ENCODE measurements at regions not wholly inside any gene's neighbourhood (a gene's known extent, or its start where the extent isn't known, plus 50 kb on each side); places are given as distances from the start of the nearest gene placed in this dataset.
"Not testable (repeated sequence)": the region's sequence is repeated elsewhere in the genome, so short reads cannot be mapped to it uniquely, and the experiment has no call there.

DNA sequence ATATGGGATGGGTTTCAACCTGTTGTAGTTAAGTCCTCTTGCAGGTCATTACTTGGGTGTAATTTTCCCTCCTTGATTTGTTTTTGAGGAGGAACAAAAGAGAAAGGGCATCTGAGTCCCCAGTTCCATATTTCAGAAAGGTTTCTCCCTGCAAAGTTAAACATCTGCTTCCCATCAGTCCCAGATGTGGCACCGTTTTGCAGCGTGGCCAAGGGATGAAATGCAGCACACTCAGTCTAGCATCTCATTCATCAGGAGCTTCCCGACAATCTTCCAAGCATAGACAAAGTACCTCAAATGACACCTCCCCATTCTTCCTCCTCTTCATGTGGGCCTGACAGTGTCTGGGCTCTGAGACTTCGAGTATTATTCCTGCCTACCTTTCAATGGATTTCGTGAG lies 363.7 kb upstream of the SOX9 start:
- Mint-ChIP-seq H3K36me3 (ENCODE audit: insufficient read depth) (no peaks in the 10 kb centered on the region), H3K9me3 (peaks cover 5% of the 10 kb centered on the region), H3K4me1 (no peaks in the 10 kb centered on the region), H3K27me3 (no peaks in the 10 kb centered on the region), H3K27ac (ENCODE audit: low read depth) (no peak overlapping the region), H3K4me3 (no peak overlapping the region)
- DNase-seq (ENCODE audit: low spot score in 2 of 2), result no peak
- ATAC-seq (replicated peaks; ENCODE audit: extremely low read depth, poor library complexity, severe bottlenecking), result no peak

DNA sequence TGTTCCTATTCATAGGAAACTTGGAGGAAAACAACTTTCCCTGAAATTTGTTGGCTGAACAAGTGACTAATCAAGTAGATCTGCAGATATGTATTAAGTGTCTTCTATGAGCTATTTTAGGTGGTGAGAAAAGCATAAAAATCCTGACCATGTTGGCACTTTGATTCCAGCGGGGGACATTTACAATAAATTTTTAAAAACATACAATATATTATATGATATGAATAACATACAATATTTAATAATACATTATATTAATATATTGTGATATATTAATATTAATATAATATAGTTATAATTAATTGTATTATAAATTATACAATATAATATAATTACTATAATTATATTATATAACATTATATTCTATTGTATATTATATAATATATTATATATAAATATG lies 362.9 kb upstream of the SOX9 start:
- ATAC-seq (replicated peaks; ENCODE audit: extremely low read depth, poor library complexity, severe bottlenecking) (no peak), DNase-seq (ENCODE audit: low spot score in 2 of 2) (no peak)
- no peak overlapping the region for H3K4me3 Mint-ChIP-seq
- H3K36me3 Mint-ChIP-seq (ENCODE audit: insufficient read depth), result no peaks in the 10 kb centered on the region
- H3K27ac Mint-ChIP-seq (ENCODE audit: low read depth), result no peak overlapping the region
- H3K27me3 Mint-ChIP-seq, result no peaks in the 10 kb centered on the region
- H3K9me3 Mint-ChIP-seq, result peaks cover 5% of the 10 kb centered on the region
- H3K4me1 Mint-ChIP-seq, result no peaks in the 10 kb centered on the region

DNA sequence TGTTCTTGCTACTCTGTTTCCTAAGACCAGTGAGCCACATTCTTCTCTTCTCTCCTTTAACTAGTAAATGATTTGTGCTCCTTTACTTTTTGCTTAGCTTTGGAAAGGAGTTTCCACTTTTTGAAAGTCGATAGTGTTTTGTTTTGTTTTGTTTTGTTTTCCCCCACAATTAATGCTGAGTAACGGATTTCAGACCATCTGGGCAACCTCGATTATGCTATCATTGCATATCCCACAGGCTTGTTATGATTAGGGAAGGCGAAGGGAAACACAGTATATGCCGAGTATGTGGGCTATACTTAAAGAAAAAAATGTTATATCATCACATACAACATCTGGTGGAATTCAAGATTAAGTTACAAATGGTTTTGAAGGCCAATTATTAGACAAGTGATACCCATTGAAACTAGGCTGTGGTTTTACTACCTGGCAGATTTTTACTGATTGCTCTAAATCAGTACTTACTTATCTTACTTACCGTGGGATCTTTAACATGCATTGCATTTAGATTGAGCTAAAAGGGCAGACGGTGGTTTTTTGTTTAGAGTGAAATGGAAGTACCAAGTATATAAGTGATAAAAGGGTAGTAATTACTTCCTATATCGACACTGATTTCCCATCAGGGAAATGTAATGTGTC lies 361.3 kb upstream of the SOX9 start:
- ATAC-seq (replicated peaks; ENCODE audit: extremely low read depth, poor library complexity, severe bottlenecking) (no peak), DNase-seq (ENCODE audit: low spot score in 2 of 2) (no peak)
- H3K4me3 Mint-ChIP-seq, result no peak overlapping the region
- no peaks in the 10 kb centered on the region for H3K36me3 Mint-ChIP-seq (ENCODE audit: insufficient read depth)
- H3K9me3 Mint-ChIP-seq, result peaks cover 5% of the 10 kb centered on the region
- no peaks in the 10 kb centered on the region for H3K27me3 Mint-ChIP-seq
- H3K27ac Mint-ChIP-seq (ENCODE audit: low read depth), result no peak overlapping the region
- no peaks in the 10 kb centered on the region for H3K4me1 Mint-ChIP-seq

DNA sequence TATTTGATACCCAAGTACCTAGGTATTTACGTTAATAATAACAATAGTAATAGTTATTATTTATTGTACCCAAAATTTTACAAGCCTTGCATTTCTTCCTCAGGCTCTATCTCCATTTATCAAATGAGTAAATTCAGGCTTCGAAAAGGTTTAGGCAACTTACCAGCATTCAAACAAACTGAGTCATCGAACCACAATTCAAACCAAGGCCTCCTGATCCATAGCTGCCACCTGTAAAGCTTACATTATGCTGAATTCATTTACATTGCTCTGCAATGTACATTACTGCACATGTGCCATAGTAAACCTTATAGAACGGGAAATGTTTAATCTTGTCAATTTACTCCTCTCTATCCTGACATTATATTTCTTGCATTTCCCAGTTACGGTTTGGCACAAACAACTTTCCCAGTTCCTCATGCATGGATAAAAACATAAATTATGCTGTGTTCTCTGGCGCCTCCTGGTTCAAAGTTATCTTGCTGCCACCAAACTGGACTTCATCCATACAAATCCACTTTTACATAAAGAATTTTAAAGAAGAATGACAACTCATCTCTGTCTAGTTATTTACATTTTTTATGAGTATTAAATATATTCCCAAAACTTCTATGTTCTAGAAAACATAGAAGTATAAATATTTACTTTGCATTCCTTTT lies 360.6 kb upstream of the SOX9 start:
- ATAC-seq (replicated peaks; ENCODE audit: extremely low read depth, poor library complexity, severe bottlenecking) (no peak), DNase-seq (ENCODE audit: low spot score in 2 of 2) (no peak)
- Mint-ChIP-seq H3K4me3 (no peak overlapping the region), H3K36me3 (ENCODE audit: insufficient read depth) (no peaks in the 10 kb centered on the region), H3K27me3 (no peaks in the 10 kb centered on the region), H3K4me1 (no peaks in the 10 kb centered on the region), H3K9me3 (peaks cover 5% of the 10 kb centered on the region), H3K27ac (ENCODE audit: low read depth) (no peak overlapping the region)

DNA sequence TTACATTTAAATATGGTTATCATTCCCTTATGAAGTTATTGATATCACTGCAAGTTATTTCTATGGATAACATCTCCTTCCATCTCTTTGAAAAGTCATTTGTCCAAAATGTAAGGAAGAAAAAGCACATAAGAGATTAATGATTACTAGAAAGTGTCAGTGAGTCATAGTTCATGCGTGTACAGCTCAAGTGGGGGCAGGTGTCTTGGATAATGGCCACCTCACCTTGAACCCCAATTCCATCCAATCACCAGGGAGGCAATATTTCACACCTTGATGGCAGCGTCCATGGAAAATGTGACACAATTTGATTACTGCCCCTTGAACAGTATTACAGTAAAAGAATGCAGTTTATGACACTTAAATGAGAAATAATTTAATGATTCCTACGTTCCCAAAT lies 358.3 kb upstream of the SOX9 start:
- no peak for ATAC-seq (replicated peaks; ENCODE audit: extremely low read depth, poor library complexity, severe bottlenecking)
- Mint-ChIP-seq H3K4me3 (no peak overlapping the region), H3K4me1 (no peaks in the 10 kb centered on the region)

DNA sequence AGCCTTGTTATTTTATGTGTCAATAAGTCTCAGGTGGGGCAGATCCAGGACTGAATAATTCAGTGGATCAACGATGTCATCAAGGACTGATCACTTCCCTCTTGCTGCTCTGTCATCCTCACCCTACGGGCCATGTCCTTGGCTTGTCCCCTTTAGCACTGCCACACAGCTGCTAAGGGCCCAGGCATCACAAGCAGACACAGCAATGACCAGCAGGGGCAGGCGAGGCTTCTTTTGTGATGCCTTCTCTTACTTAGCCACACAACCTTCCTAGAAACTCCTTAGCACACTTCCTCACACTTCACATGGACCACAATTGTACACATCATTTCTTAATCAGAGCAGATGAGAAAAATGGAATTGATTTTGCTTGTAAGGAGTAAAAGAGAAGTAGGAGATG lies 356.3 kb upstream of the SOX9 start:
- DNase-seq (ENCODE audit: low spot score in 2 of 2), result no peak
- no peaks in the 10 kb centered on the region for H3K36me3 Mint-ChIP-seq (ENCODE audit: insufficient read depth)
- no peak for ATAC-seq (replicated peaks; ENCODE audit: extremely low read depth, poor library complexity, severe bottlenecking)
- no peaks in the 10 kb centered on the region for H3K9me3 Mint-ChIP-seq
- H3K4me1 Mint-ChIP-seq, result no peaks in the 10 kb centered on the region
- H3K27ac Mint-ChIP-seq (ENCODE audit: low read depth), result no peak overlapping the region
- H3K4me3 Mint-ChIP-seq, result no peak overlapping the region
- no peaks in the 10 kb centered on the region for H3K27me3 Mint-ChIP-seq

More for the DNA sequence above, 358.3 kb upstream of the SOX9 start:
- no peaks in the 10 kb centered on the region for H3K36me3 Mint-ChIP-seq (ENCODE audit: insufficient read depth)
- no peak for DNase-seq (ENCODE audit: low spot score in 2 of 2)
- H3K27me3 Mint-ChIP-seq, result no peaks in the 10 kb centered on the region
- H3K9me3 Mint-ChIP-seq, result no peaks in the 10 kb centered on the region
- H3K27ac Mint-ChIP-seq (ENCODE audit: low read depth), result no peak overlapping the region

DNA sequence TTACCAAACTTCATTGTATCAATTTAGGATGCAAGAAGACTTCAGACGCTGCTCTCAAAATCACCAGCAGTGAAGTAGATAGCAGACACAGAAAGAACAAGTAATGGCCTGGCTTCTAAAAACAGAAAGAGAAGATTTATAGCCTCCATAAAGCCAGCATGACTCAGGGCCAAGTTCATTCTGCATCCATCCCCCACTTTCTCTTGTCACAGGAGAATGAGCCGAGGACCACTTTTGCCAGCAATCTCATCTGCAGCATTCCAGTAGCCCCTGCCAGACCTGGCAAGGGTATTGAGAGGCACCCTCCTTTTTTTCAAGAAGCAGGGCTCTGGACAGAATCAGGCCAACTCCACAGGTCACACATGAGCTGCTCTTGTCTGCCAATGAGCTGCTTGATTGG lies 355.4 kb upstream of the SOX9 start:
- H3K27ac Mint-ChIP-seq (ENCODE audit: low read depth), result no peak overlapping the region
- ATAC-seq (replicated peaks; ENCODE audit: extremely low read depth, poor library complexity, severe bottlenecking) (no peak), DNase-seq (ENCODE audit: low spot score in 2 of 2) (no peak)
- H3K4me1 Mint-ChIP-seq, result no peaks in the 10 kb centered on the region
- no peaks in the 10 kb centered on the region for H3K9me3 Mint-ChIP-seq
- no peaks in the 10 kb centered on the region for H3K27me3 Mint-ChIP-seq
- no peak overlapping the region for H3K4me3 Mint-ChIP-seq
- H3K36me3 Mint-ChIP-seq (ENCODE audit: insufficient read depth), result no peaks in the 10 kb centered on the region

DNA sequence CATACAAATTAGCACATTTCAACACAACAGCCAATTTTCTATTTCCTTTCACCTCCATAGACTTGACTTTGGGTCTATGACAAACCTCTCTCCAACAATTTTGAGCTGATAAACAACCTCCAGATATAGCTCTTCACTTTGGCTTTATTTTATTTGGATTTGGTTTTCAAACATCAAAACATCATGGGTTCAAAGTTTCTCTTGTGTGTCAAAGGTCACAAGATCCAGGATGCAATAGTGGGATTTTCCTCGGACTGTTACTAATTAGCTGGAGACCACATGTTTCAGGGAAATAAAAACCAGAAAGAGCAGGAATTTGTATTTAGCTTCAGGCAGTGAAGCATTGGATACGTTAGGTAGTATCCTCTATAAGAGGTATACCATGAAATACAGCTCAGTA lies 351.0 kb upstream of the SOX9 start:
- no peaks in the 10 kb centered on the region for H3K27me3 Mint-ChIP-seq
- no peaks in the 10 kb centered on the region for H3K4me1 Mint-ChIP-seq
- H3K9me3 Mint-ChIP-seq, result peaks cover 12% of the 10 kb centered on the region
- no peaks in the 10 kb centered on the region for H3K36me3 Mint-ChIP-seq (ENCODE audit: insufficient read depth)
- ATAC-seq (replicated peaks; ENCODE audit: extremely low read depth, poor library complexity, severe bottlenecking) (no peak), DNase-seq (ENCODE audit: low spot score in 2 of 2) (no peak)
- no peak overlapping the region for H3K27ac Mint-ChIP-seq (ENCODE audit: low read depth)
- no peak overlapping the region for H3K4me3 Mint-ChIP-seq

DNA sequence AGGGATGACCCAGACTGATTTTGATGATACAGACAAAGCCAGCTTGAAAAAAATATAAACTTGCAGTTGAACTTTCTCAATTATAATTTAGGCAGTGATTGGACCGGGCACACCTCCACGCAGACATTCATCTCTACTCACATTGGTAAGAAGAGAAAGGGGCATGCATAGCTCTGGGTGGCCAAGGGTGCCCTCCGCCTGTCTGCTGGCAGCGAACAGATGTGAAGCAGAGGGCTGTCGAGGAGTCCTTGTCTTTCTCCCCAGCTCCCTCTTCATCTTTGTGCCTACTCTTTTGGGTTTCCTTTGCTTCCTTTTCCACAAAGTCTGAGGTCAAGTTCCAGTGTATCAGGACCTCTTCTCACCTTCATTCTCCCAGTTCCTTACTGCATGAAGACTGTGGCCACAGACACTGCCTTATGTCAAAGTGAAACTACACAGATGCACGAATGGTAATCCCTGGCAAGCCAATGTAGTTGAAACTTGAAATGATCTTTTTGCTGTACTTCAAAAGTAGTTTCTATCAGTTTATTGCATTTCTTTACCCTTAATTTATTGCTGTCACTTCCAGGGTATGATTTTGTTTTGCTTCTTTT lies 343.7 kb upstream of the SOX9 start:
- DNase-seq (ENCODE audit: low spot score in 2 of 2) (no peak), ATAC-seq (replicated peaks; ENCODE audit: extremely low read depth, poor library complexity, severe bottlenecking) (no peak)
- Mint-ChIP-seq H3K9me3 (peaks cover 16% of the 10 kb centered on the region), H3K36me3 (ENCODE audit: insufficient read depth) (no peaks in the 10 kb centered on the region), H3K27ac (ENCODE audit: low read depth) (no peak overlapping the region), H3K4me3 (no peak overlapping the region), H3K27me3 (no peaks in the 10 kb centered on the region), H3K4me1 (no peaks in the 10 kb centered on the region)

DNA sequence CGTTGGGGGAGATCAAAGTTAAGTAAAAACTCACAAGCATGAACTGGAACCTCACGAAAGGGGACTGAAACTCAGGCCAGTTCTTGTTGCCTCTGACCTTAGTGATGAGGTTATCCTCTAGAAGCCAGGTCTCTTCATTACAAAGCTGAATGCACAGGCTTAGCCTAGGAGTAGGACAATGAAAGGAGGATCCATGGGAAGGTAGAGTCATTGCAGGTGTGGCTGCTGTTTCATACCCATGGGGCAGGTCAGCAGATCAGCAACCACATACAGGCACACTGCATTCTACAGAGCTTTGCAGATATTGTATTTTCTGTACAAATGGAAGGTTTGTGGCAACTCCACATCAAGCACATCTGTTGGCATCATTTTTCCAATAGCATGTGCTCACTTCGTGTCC lies 341.3 kb upstream of the SOX9 start:
- H3K36me3 Mint-ChIP-seq (ENCODE audit: insufficient read depth), result no peaks in the 10 kb centered on the region
- H3K27me3 Mint-ChIP-seq, result no peaks in the 10 kb centered on the region
- peaks cover 6% of the 10 kb centered on the region for H3K9me3 Mint-ChIP-seq
- ATAC-seq (replicated peaks; ENCODE audit: extremely low read depth, poor library complexity, severe bottlenecking), result no peak
- DNase-seq (ENCODE audit: low spot score in 2 of 2), result no peak
- no peaks in the 10 kb centered on the region for H3K4me1 Mint-ChIP-seq
- H3K4me3 Mint-ChIP-seq, result no peak overlapping the region
- no peak overlapping the region for H3K27ac Mint-ChIP-seq (ENCODE audit: low read depth)

DNA sequence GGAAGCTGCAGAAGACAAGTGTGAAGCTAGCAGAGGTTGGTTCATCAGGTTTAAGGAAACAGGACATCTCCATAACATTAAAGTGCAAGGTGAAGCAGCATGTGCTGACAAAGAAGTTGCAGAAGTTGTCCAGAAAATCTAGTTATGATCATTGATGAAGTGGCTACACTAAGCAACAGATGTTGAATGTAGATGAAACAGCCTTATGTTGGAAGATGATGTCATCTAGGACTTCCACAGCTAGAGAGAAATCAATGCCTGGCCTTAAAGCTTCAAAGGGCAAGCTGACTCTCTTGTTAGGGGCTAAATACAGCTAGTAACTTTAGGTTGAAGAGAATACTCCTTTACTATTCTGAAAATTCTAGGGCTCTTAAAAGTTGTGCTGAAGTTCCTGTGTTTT lies 340.2 kb upstream of the SOX9 start:
- ATAC-seq (replicated peaks; ENCODE audit: extremely low read depth, poor library complexity, severe bottlenecking) (no peak), DNase-seq (ENCODE audit: low spot score in 2 of 2) (no peak)
- peaks cover 13% of the 10 kb centered on the region for H3K9me3 Mint-ChIP-seq
- H3K27ac Mint-ChIP-seq (ENCODE audit: low read depth), result no peak overlapping the region
- H3K4me1 Mint-ChIP-seq, result no peaks in the 10 kb centered on the region
- no peaks in the 10 kb centered on the region for H3K27me3 Mint-ChIP-seq
- no peaks in the 10 kb centered on the region for H3K36me3 Mint-ChIP-seq (ENCODE audit: insufficient read depth)
- H3K4me3 Mint-ChIP-seq, result no peak overlapping the region

DNA sequence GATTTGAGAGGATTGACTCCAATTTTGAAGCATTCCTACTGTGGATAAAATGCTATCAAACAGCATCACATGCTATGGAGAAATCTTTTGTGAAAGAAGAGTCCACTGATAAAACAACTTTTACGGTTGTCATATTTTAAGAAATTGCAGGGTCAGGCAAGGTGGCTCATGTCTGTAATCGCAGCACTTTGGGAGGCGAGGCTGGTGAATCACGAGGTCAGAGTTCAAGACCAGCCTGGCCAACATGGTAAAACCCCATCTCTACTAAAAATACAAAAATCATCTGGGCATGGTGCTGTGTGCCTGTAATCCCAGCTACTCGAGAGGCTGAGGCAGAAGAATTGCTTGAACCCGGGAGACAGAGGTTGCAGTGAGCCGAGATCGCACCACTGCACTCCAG lies 338.8 kb upstream of the SOX9 start:
- H3K4me3 Mint-ChIP-seq; ATAC-seq (replicated peaks; ENCODE audit: extremely low read depth, poor library complexity, severe bottlenecking); H3K4me1 Mint-ChIP-seq; H3K27me3 Mint-ChIP-seq; H3K27ac Mint-ChIP-seq (ENCODE audit: low read depth); DNase-seq (ENCODE audit: low spot score in 2 of 2); H3K36me3 Mint-ChIP-seq (ENCODE audit: insufficient read depth): not testable (repeated sequence)
- H3K9me3 Mint-ChIP-seq, result peaks cover 13% of the 10 kb centered on the region

DNA sequence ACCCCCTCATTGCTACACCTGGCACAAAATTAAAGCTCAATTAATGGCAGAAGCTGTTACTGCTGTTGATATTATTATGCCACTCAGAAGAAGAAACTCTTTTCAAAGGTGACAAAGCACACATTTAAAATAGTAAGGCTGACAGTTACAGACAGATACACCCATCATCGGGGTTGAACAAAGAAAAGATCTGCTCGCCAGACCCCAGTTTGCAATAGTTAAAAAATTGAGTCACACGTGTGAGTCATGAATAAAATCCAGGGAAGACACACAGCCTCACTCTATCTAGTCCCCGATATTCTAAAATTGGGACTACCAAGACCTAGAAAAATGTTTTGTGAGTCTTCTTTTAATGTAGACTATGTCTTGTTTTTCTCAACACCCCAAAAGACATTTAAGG lies 330.0 kb upstream of the SOX9 start:
- no peaks in the 10 kb centered on the region for H3K27me3 Mint-ChIP-seq
- H3K4me1 Mint-ChIP-seq, result no peaks in the 10 kb centered on the region
- H3K36me3 Mint-ChIP-seq (ENCODE audit: insufficient read depth), result peaks cover 2% of the 10 kb centered on the region
- H3K27ac Mint-ChIP-seq (ENCODE audit: low read depth), result no peak overlapping the region
- H3K9me3 Mint-ChIP-seq, result peaks cover 7% of the 10 kb centered on the region
- no peak overlapping the region for H3K4me3 Mint-ChIP-seq
- ATAC-seq (replicated peaks; ENCODE audit: extremely low read depth, poor library complexity, severe bottlenecking), result no peak
- DNase-seq (ENCODE audit: low spot score in 2 of 2), result no peak
